GM21367 (cell line): ENCODE measurements at regions not wholly inside any gene's neighbourhood (a gene's known extent, or its start where the extent isn't known, plus 50 kb on each side); places are given as distances from the start of the nearest gene placed in this dataset.

ENCODE experiments used
- ATAC-seq: cut with Tn5 transposase; IDR thresholded peaks from one replicate; pipeline ENCODE4 v1.9.1; 2021; ENCODE audit not compliant: unreplicated experiment

- no peak for ATAC-seq
Measured at GRCh38 chr12:98126637-98127335, 388.6 kb upstream of the TMPO start.

- ATAC-seq: no peak
Measured at GRCh38 chr12:98127336-98127679, 388.1 kb upstream of the TMPO start.

GRCh38 chr12:98127854-98128253 lies 387.5 kb upstream of the TMPO start:
- no peak for ATAC-seq

GRCh38 chr12:98136544-98136943 lies 378.8 kb upstream of the TMPO start:
- ATAC-seq: no peak

- ATAC-seq: no peak
Measured at GRCh38 chr12:98137278-98137677, 378.1 kb upstream of the TMPO start.

GRCh38 chr12:98144953-98145352 lies 370.4 kb upstream of the TMPO start:
- no peak for ATAC-seq

GRCh38 chr12:98146043-98146442 lies 369.3 kb upstream of the TMPO start:
- ATAC-seq: no peak

GRCh38 chr12:98146487-98146886 lies 368.9 kb upstream of the TMPO start:
- ATAC-seq: no peak

- ATAC-seq: peak; percentile 78
Measured at GRCh38 chr12:98149270-98149669, 366.1 kb upstream of the TMPO start.

- ATAC-seq: peak; percentile 16
Measured at GRCh38 chr12:98149691-98150210, 365.6 kb upstream of the TMPO start.

GRCh38 chr12:98151105-98151590 lies 364.2 kb upstream of the TMPO start:
- no peak for ATAC-seq

GRCh38 chr12:98151984-98152383 lies 363.4 kb upstream of the TMPO start:
- ATAC-seq: no peak

- ATAC-seq: no peak
Measured at GRCh38 chr12:98154850-98155249, 360.5 kb upstream of the TMPO start.

GRCh38 chr12:98156697-98157096 lies 358.7 kb upstream of the TMPO start:
- no peak for ATAC-seq

GRCh38 chr12:98162906-98163678 lies 352.3 kb upstream of the TMPO start:
- ATAC-seq: no peak

GRCh38 chr12:98172304-98172703 lies 343.1 kb upstream of the TMPO start:
- no peak for ATAC-seq

GRCh38 chr12:98172801-98173200 lies 342.6 kb upstream of the TMPO start:
- ATAC-seq: no peak

GRCh38 chr12:98173773-98174427 lies 341.5 kb upstream of the TMPO start:
- no peak for ATAC-seq

GRCh38 chr12:98174428-98174809 lies 341.0 kb upstream of the TMPO start:
- no peak for ATAC-seq

GRCh38 chr12:98178126-98178525 lies 337.3 kb upstream of the TMPO start:
- ATAC-seq: no peak

GRCh38 chr12:98179151-98179550 lies 336.2 kb upstream of the TMPO start:
- no peak for ATAC-seq

GRCh38 chr12:98180603-98181002 lies 334.8 kb upstream of the TMPO start:
- ATAC-seq: no peak
